HepG2 (cell line): ENCODE measurements at regions not wholly inside any gene's neighbourhood (a gene's known extent, or its start where the extent isn't known, plus 50 kb on each side); places are given as distances from the start of the nearest gene placed in this dataset.
A peak's percentile ranks its signal among the peaks of the same experiment; 100 is the strongest.

Experiments
- ATAC-seq: fragments of 200-7000 bp; cut with Tn5 transposase; 3 replicates; pipeline ENCODE4 v1.9.1; 2020; ENCODE audit warnings: mild to moderate bottlenecking, moderate library complexity
- BruUV-seq: library from RNA; stranded (reverse); fragments of 400-500 nt; replicated peaks from 2 replicates; lab custom pipeline; 2021; lab: Mats Ljungman, UMichigan
- CTCF ChIA-PET: fragments of 300-600 bp; formaldehyde crosslinking; extraction: SDS; loops from one replicate; lab custom pipeline; 2021; ENCODE audit warnings: low total read pairs, inconsistent platforms, low intra/inter-chr PET ratio; lab: Yijun Ruan, JAX
- POLR2A ChIA-PET: fragments of 350-600 bp; sonication (Branson Sonifier 250); formaldehyde crosslinking; loops from one replicate; lab custom pipeline; 2020; ENCODE audit warnings: antibody characterized with exemption, inconsistent platforms; lab: Yijun Ruan, JAX
- DNase-seq: peaks from one replicate; pipeline ENCODE4 v3.0.0-alpha.2; 2015; ENCODE audit warnings: low spot score
- FAIRE-seq: peaks from 3 replicates; lab custom pipeline; 2011; peaks lifted over from hg19 to GRCh38; lab: Jason Lieb, UNC
- H2AFZ ChIP-seq: one replicate; pipeline ENCODE4 v1.6.1; 2011; ENCODE audit warnings: low read length, inconsistent platforms
- H3K27ac ChIP-seq: fragments of 300-600 bp; 3 replicates; pipeline ENCODE4 v1.8.0; 2011; ENCODE audit warnings: mixed run types, mild to moderate bottlenecking, mixed read lengths, low read length, inconsistent platforms; ENCODE audit not compliant: insufficient read depth; ENCODE audit errors: extremely low read length
- H3K27me3 ChIP-seq, 2 experiments: fragments of 200-600 bp in 1 of 2; 2 replicates in 1 of 2; 3 replicates in 1 of 2; pipeline versions ENCODE4 v1.6.0 to v1.8.0; 2011; ENCODE audit warnings: low read length in 2 of 2, mild to moderate bottlenecking in 2 of 2, moderate library complexity in 2 of 2, inconsistent platforms in 1 of 2; ENCODE audit not compliant: insufficient read depth in 2 of 2, control insufficient read depth in 1 of 2
- H3K36me3 ChIP-seq, 2 experiments: fragments of 200-600 bp in 1 of 2; replicated peaks in 1 of 2; 2 replicates in 1 of 2; 3 replicates in 1 of 2; pipeline versions ENCODE4 v1.5.1 to v1.8.0; 2011; ENCODE audit warnings: low read length in 2 of 2, inconsistent platforms in 1 of 2; ENCODE audit not compliant: insufficient read depth in 2 of 2, control insufficient read depth in 1 of 2
- H3K4me1 ChIP-seq: 2 replicates; pipeline ENCODE4 v1.5.1; 2012; ENCODE audit warnings: low read length, inconsistent platforms; ENCODE audit not compliant: insufficient read depth
- H3K4me2 ChIP-seq: 2 replicates; pipeline ENCODE4 v1.6.0; 2011; ENCODE audit warnings: low read depth, low read length, inconsistent platforms
- H3K4me3 ChIP-seq, 3 experiments: fragments of 200-600 bp in 1 of 3; sonication (generic), shearing (Covaris generic) in 1 of 3; replicated peaks in 1 of 3; 2 replicates each; pipeline ENCODE4 v1.5.1; 2011 to 2016; ENCODE audit warnings: low read length in 3 of 3, inconsistent platforms in 2 of 3, low read depth in 2 of 3, mild to moderate bottlenecking in 2 of 3, control low read depth in 1 of 3, mixed read lengths in 1 of 3; ENCODE audit not compliant: insufficient read depth in 1 of 3
- H3K79me2 ChIP-seq: one replicate; pipeline ENCODE4 v1.6.1; 2011; ENCODE audit warnings: low read length, inconsistent platforms; ENCODE audit not compliant: insufficient read depth
- H3K9ac ChIP-seq: 2 replicates; pipeline ENCODE4 v1.6.0; 2011; ENCODE audit warnings: mild to moderate bottlenecking, low read depth, low read length, inconsistent platforms; ENCODE audit not compliant: insufficient read depth
- H3K9me3 ChIP-seq: 2 replicates; pipeline ENCODE4 v1.5.1; 2012; ENCODE audit warnings: mild to moderate bottlenecking, low read length
- H4K20me1 ChIP-seq: 2 replicates; pipeline ENCODE4 v1.6.0; 2011; ENCODE audit warnings: inconsistent platforms, mild to moderate bottlenecking, low read length, moderate library complexity; ENCODE audit not compliant: insufficient read depth
- AGO1 ChIP-seq: fragments of 200-400 bp; formaldehyde crosslinking; IDR thresholded peaks from 2 replicates; pipeline ENCODE4 v1.6.1; 2017; ENCODE audit warnings: mild to moderate bottlenecking, low read depth, low read length, moderate library complexity; ENCODE audit not compliant: poor library complexity, severe bottlenecking
- BCL6 ChIP-seq: IDR thresholded peaks from 2 replicates; pipeline ENCODE4 v1.6.1; 2016; ENCODE audit warnings: missing genetic modification reagents, missing compliant biosample characterization
- BRD4 ChIP-seq: sonication (generic); formaldehyde crosslinking; IDR thresholded peaks from 2 replicates; pipeline ENCODE4 v1.4.0; 2020; ENCODE audit warnings: missing genetic modification reagents
- CREBL2 ChIP-seq: sonication (generic); formaldehyde crosslinking; IDR thresholded peaks from 2 replicates; pipeline ENCODE4 v1.8.1; 2023; ENCODE audit warnings: missing genetic modification reagents, mild to moderate bottlenecking, borderline replicate concordance
- ELK4 ChIP-seq: sonication (generic); formaldehyde crosslinking; IDR thresholded peaks from 2 replicates; pipeline ENCODE4 v1.9.0; 2021; ENCODE audit warnings: missing genetic modification reagents, borderline replicate concordance
- FOXO1 ChIP-seq: sonication (generic); formaldehyde crosslinking; IDR thresholded peaks from 2 replicates; pipeline ENCODE4 v1.4.0; 2020; ENCODE audit warnings: missing genetic modification reagents
- HNRNPL ChIP-seq: fragments of 200-400 bp; formaldehyde crosslinking; IDR thresholded peaks from 2 replicates; pipeline ENCODE4 v1.6.1; 2017; ENCODE audit warnings: mild to moderate bottlenecking, low read depth, low read length
- KMT2B ChIP-seq: IDR thresholded peaks from 2 replicates; pipeline ENCODE4 v1.6.1; 2016; ENCODE audit warnings: missing genetic modification reagents, missing compliant biosample characterization
- MBNL3 ChIP-seq: fragments of 250-450 bp; sonication (Bioruptor Pico); conservative IDR thresholded peaks from 2 replicates; pipeline ENCODE4 v1.8.0; 2022; ENCODE audit warnings: mild to moderate bottlenecking, inconsistent platforms
- MYPOP ChIP-seq: sonication (generic); formaldehyde crosslinking; IDR thresholded peaks from 2 replicates; pipeline ENCODE4 v1.8.1; 2023; ENCODE audit warnings: mild to moderate bottlenecking, moderate library complexity, missing genetic modification reagents
- RAD51 ChIP-seq: fragments of 450-650 bp; IDR thresholded peaks from 2 replicates; pipeline ENCODE4 v1.6.1; 2016; ENCODE audit warnings: borderline replicate concordance
- RBM22 ChIP-seq: fragments of 200-400 bp; formaldehyde crosslinking; optimal IDR thresholded peaks from 2 replicates; pipeline ENCODE3; 2017; ENCODE audit warnings: mild to moderate bottlenecking, low read length, moderate library complexity
- WIZ ChIP-seq: sonication (generic); formaldehyde crosslinking; IDR thresholded peaks from 2 replicates; pipeline ENCODE4 v1.5.1; 2020; ENCODE audit warnings: mild to moderate bottlenecking, missing genetic modification reagents
- XBP1 ChIP-seq: sonication (generic); formaldehyde crosslinking; IDR thresholded peaks from 2 replicates; pipeline ENCODE4 v1.5.0; 2020; ENCODE audit warnings: missing genetic modification reagents
- ZBTB4 ChIP-seq: sonication (generic); formaldehyde crosslinking; IDR thresholded peaks from 2 replicates; pipeline ENCODE4 v1.4.0; 2020; ENCODE audit warnings: missing genetic modification reagents, mild to moderate bottlenecking, borderline replicate concordance
- ZMYM3 ChIP-seq: sonication (generic); formaldehyde crosslinking; IDR thresholded peaks from 2 replicates; pipeline ENCODE4 v1.5.1; 2020; ENCODE audit warnings: mild to moderate bottlenecking, missing genetic modification reagents
- ZNF33B ChIP-seq: sonication (generic); formaldehyde crosslinking; IDR thresholded peaks from 2 replicates; pipeline ENCODE4 v1.5.1; 2020; ENCODE audit warnings: mild to moderate bottlenecking, missing genetic modification reagents
- ZNF546 ChIP-seq: sonication (generic); formaldehyde crosslinking; conservative IDR thresholded peaks from 2 replicates; pipeline ENCODE4 v1.8.1; 2023; ENCODE audit warnings: mild to moderate bottlenecking, missing genetic modification reagents
- ZNF619 ChIP-seq: sonication (generic); formaldehyde crosslinking; IDR thresholded peaks from 2 replicates; pipeline ENCODE4 v1.4.0; 2020; ENCODE audit warnings: mild to moderate bottlenecking, missing genetic modification reagents
- WGBS: methylation state at CpG from one replicate; pipeline ENCODE4 v1.1.6; 2017; ENCODE audit warnings: low lambda C conversion rate; 5-methylcytosine and 5-hydroxymethylcytosine counted together
- in situ Hi-C: cut with HindIII; loops from 2 replicates; pipeline ENCODE4 v1.10.0; 2017; ENCODE audit warnings: low pct_unique_long_range_greater_than_20kb; ENCODE audit not compliant: extremely low pct_ligation_motif_present
- intact Hi-C: fragments of 100-400 bp; cut with micrococcal nuclease; formaldehyde crosslinking; loops from one replicate; pipeline ENCODE4 v1.10.0; 2022; ENCODE audit not compliant: unreplicated experiment

- DNase-seq (peak; percentile 90), ATAC-seq (peak; percentile 82), FAIRE-seq (peak; percentile 93)
- Histone ChIP-seq H3K4me2 (peak overlapping the region; percentile 92), H3K4me1 (peaks cover 61% of the 10 kb centered on the region), H2AFZ (peak overlapping the region; percentile 31), H3K9me3 (no peaks in the 10 kb centered on the region), H3K36me3 (no peaks in the 10 kb centered on the region), H3K79me2 (no peaks in the 10 kb centered on the region), H3K4me3 (peak overlapping the region; percentile 52 to 67 (median 53)), H3K27me3 (no peaks in the 10 kb centered on the region), H3K27ac (peak overlapping the region; percentile 83), H3K9ac (peak overlapping the region; percentile 70), H4K20me1 (no peaks in the 10 kb centered on the region)
- in situ Hi-C loops (no loop called here), intact Hi-C loops (loop anchor here (2.0 kb wide), 1 partner anchor 50 kb away; no protein-coding TSS in a partner anchor)
- WGBS = 1% methylated on average over 18 of the region's 24 CpGs
- TSS peak; percentile 96 for BruUV-seq
- ChIA-PET POLR2A (interaction anchor here (0.5 to 2.9 kb wide), 22 partner anchors 8 to 203 kb away, joined by 3 to 18 read pairs (median 3); partner anchors contain the start of gene TCF7L2), CTCF (no interaction called here)
- no peak for TF ChIP-seq RAD51
- no peak for TF ChIP-seq AGO1
- TF ChIP-seq ZBTB4 = no peak
- no peak; the same call in 1 of the 2 replicates for TF ChIP-seq ZNF546 (CRISPR knock-in tag)
- no peak for TF ChIP-seq RBM22
- TF ChIP-seq MBNL3 (CRISPR knock-in tag) = no peak
- peak; percentile 78 for TF ChIP-seq ZMYM3
- TF ChIP-seq BRD4 (CRISPR knock-in tag) = peak; percentile 53; the same call in 1 of the 2 replicates
- peak; percentile 55; the same call in 1 of the 2 replicates for TF ChIP-seq HNRNPL
- peak; percentile 76; the same call in 1 of the 2 replicates for TF ChIP-seq XBP1 (CRISPR knock-in tag)
- no peak for TF ChIP-seq ZNF33B (CRISPR knock-in tag)
- TF ChIP-seq ELK4 (CRISPR knock-in tag) = no peak
- TF ChIP-seq MYPOP (CRISPR knock-in tag) = peak; percentile 44; the same call in 1 of the 2 replicates
- no peak for TF ChIP-seq ZNF619 (CRISPR knock-in tag)
- 0 out of 2 replicates have a peak, but pooled peaks have one; percentile 38 for TF ChIP-seq CREBL2 (CRISPR knock-in tag)
- TF ChIP-seq FOXO1 = no peak
- TF ChIP-seq BCL6 = peak; percentile 54
- no peak for TF ChIP-seq WIZ (CRISPR knock-in tag)
- TF ChIP-seq KMT2B (CRISPR knock-in tag) = no peak
These were observed 51.3 kb upstream of the TCF7L2 start for GRCh38 chr10:112898540-112899390.
